Muscle layer of duodenum (tissue), 2 donors: ENCODE measurements at regions not wholly inside any gene's neighbourhood (a gene's known extent, or its start where the extent isn't known, plus 50 kb on each side); places are given as distances from the start of the nearest gene placed in this dataset.
"Not testable (repeated sequence)": the region's sequence is repeated elsewhere in the genome, so short reads cannot be mapped to it uniquely, and the experiment has no call there.

Experiments used
- H3K27ac ChIP-seq: one replicate; pipeline ENCODE4 v1.7.0; 2013; ENCODE audit warnings: mild to moderate bottlenecking, low read length
- H3K27me3 ChIP-seq: one replicate; pipeline ENCODE4 v1.7.0; 2013; ENCODE audit warnings: low read depth, mild to moderate bottlenecking, control low read depth, low read length
- H3K36me3 ChIP-seq, 2 donors: one replicate each; pipeline ENCODE4 v1.7.0; 2013; ENCODE audit warnings: low read length in 2 of 2, control low read depth in 1 of 2, mild to moderate bottlenecking in 1 of 2; ENCODE audit not compliant: insufficient read depth in 2 of 2, control insufficient read depth in 1 of 2
- H3K4me1 ChIP-seq, 2 donors: one replicate each; pipeline ENCODE4 v1.7.0; 2013; ENCODE audit warnings: low read length in 2 of 2, mild to moderate bottlenecking in 2 of 2, control low read depth in 1 of 2, moderate library complexity in 1 of 2; ENCODE audit not compliant: insufficient read depth in 2 of 2, control insufficient read depth in 1 of 2
- H3K4me3 ChIP-seq, 2 donors: one replicate each; pipeline ENCODE4 v1.7.0; 2013; ENCODE audit warnings: low read length in 2 of 2, low read depth in 1 of 2, mild to moderate bottlenecking in 1 of 2
- H3K9me3 ChIP-seq, 2 donors: one replicate each; pipeline ENCODE4 v1.7.0; 2013; ENCODE audit warnings: low read length in 2 of 2, control low read depth in 1 of 2, mild to moderate bottlenecking in 1 of 2; ENCODE audit not compliant: control insufficient read depth in 1 of 2
- donor health status: healthy.

- not testable (repeated sequence) for H3K4me3 ChIP-seq, H3K36me3 ChIP-seq, H3K27me3 ChIP-seq, H3K4me1 ChIP-seq, H3K9me3 ChIP-seq, H3K27ac ChIP-seq
Measured at GRCh38 chr13:24973102-24973501, 122.8 kb upstream of the PABPC3 start.

GRCh38 chr13:24981181-24981803 is 114.6 kb upstream of the PABPC3 start:
- not testable (repeated sequence) for H3K27ac ChIP-seq, H3K4me3 ChIP-seq, H3K4me1 ChIP-seq, H3K36me3 ChIP-seq, H3K27me3 ChIP-seq, H3K9me3 ChIP-seq

GRCh38 chr13:24982333-24982999 is 113.5 kb upstream of the PABPC3 start:
- Histone ChIP-seq H3K4me1 (peaks cover 0 to 6% of the 10 kb centered on the region in 2 donors), H3K4me3 (no peak overlapping the region), H3K27ac (no peak overlapping the region), H3K27me3 (peaks cover 4% of the 10 kb centered on the region), H3K36me3 (no peaks in the 10 kb centered on the region), H3K9me3 (no peaks in the 10 kb centered on the region)

GRCh38 chr13:24983094-24983493 is 112.8 kb upstream of the PABPC3 start:
- Histone ChIP-seq H3K4me3 (no peak overlapping the region), H3K4me1 (peaks cover 0 to 6% of the 10 kb centered on the region in 2 donors), H3K36me3 (no peaks in the 10 kb centered on the region), H3K27me3 (peaks cover 4% of the 10 kb centered on the region), H3K9me3 (no peaks in the 10 kb centered on the region), H3K27ac (no peak overlapping the region)

GRCh38 chr13:24984134-24984533 is 111.8 kb upstream of the PABPC3 start:
- Histone ChIP-seq H3K36me3 (no peaks in the 10 kb centered on the region), H3K27ac (no peak overlapping the region), H3K4me3 (no peak overlapping the region), H3K27me3 (peaks cover 4% of the 10 kb centered on the region), H3K9me3 (no peaks in the 10 kb centered on the region), H3K4me1 (peaks cover 0 to 6% of the 10 kb centered on the region in 2 donors)

- Histone ChIP-seq H3K4me3 (no peak overlapping the region), H3K27me3 (peaks cover 4% of the 10 kb centered on the region), H3K27ac (no peak overlapping the region)
Measured at GRCh38 chr13:24985107-24985506, 110.8 kb upstream of the PABPC3 start.

GRCh38 chr13:24985896-24986295 is 110.0 kb upstream of the PABPC3 start:
- Histone ChIP-seq H3K4me3 (no peak overlapping the region), H3K36me3 (no peaks in the 10 kb centered on the region), H3K4me1 (peaks cover 0 to 6% of the 10 kb centered on the region in 2 donors), H3K27ac (no peak overlapping the region), H3K27me3 (peaks cover 4% of the 10 kb centered on the region), H3K9me3 (no peaks in the 10 kb centered on the region)

More at GRCh38 chr13:24985107-24985506, 110.8 kb upstream of the PABPC3 start:
- no peaks in the 10 kb centered on the region for H3K36me3 ChIP-seq
- no peaks in the 10 kb centered on the region for H3K9me3 ChIP-seq
- H3K4me1 ChIP-seq, result peaks cover 0 to 6% of the 10 kb centered on the region in 2 donors

GRCh38 chr13:24986826-24987225 is 109.1 kb upstream of the PABPC3 start:
- no peak overlapping the region for H3K27ac ChIP-seq
- peaks cover 4% of the 10 kb centered on the region for H3K27me3 ChIP-seq
- H3K9me3 ChIP-seq, result no peaks in the 10 kb centered on the region
- H3K4me1 ChIP-seq, result peaks cover 0 to 4% of the 10 kb centered on the region in 2 donors
- no peaks in the 10 kb centered on the region for H3K36me3 ChIP-seq
- H3K4me3 ChIP-seq, result no peak overlapping the region

- not testable (repeated sequence) for H3K27ac ChIP-seq, H3K4me1 ChIP-seq, H3K9me3 ChIP-seq, H3K4me3 ChIP-seq, H3K27me3 ChIP-seq, H3K36me3 ChIP-seq
Measured at GRCh38 chr13:24989959-24990358, 106.0 kb upstream of the PABPC3 start.

GRCh38 chr13:24992946-24993345 is 103.0 kb upstream of the PABPC3 start:
- H3K9me3 ChIP-seq, H3K4me3 ChIP-seq, H3K4me1 ChIP-seq, H3K27me3 ChIP-seq, H3K27ac ChIP-seq, H3K36me3 ChIP-seq: not testable (repeated sequence)

GRCh38 chr13:24995225-24995804 is 100.6 kb upstream of the PABPC3 start:
- no peaks in the 10 kb centered on the region for H3K36me3 ChIP-seq
- H3K4me1 ChIP-seq, result no peaks in the 10 kb centered on the region
- H3K27ac ChIP-seq, result no peak overlapping the region
- H3K4me3 ChIP-seq, result no peak overlapping the region
- no peaks in the 10 kb centered on the region for H3K27me3 ChIP-seq
- no peaks in the 10 kb centered on the region for H3K9me3 ChIP-seq
